ENCODE measurements at regions not wholly inside any gene's neighbourhood (a gene's known extent, or its start where the extent isn't known, plus 50 kb on each side); places are given as distances from the start of the nearest gene placed in this dataset.

- TF ChIP-seq CTCF (IDR thresholded peaks at IDR 0.05; ENCODE audit: insufficient read depth, low read depth, low read length): no peak
- CTCF ChIA-PET: no interaction called here
- H3K36me3 ChIP-seq (ENCODE audit: control insufficient read depth, insufficient read depth, low read length): no peaks in the 10 kb centered on the region
- no peaks in the 10 kb centered on the region for H3K27me3 ChIP-seq (ENCODE audit: control insufficient read depth, insufficient read depth, low read length)
- DNase-seq (ENCODE audit: low read depth): no peak
- no peak overlapping the region for H3K4me3 ChIP-seq (ENCODE audit: low read depth, low read length)
- POLR2A ChIA-PET: no interaction called here
These were observed 114.4 kb downstream of the AASDH start for GRCh38 chr4:56272927-56273326.

- TF ChIP-seq CTCF (IDR thresholded peaks at IDR 0.05; ENCODE audit: insufficient read depth, low read depth, low read length): no peak
- POLR2A ChIA-PET: no interaction called here
- CTCF ChIA-PET: no interaction called here
- no peaks in the 10 kb centered on the region for H3K27me3 ChIP-seq (ENCODE audit: control insufficient read depth, insufficient read depth, low read length)
- H3K36me3 ChIP-seq (ENCODE audit: control insufficient read depth, insufficient read depth, low read length): no peaks in the 10 kb centered on the region
- no peak for DNase-seq (ENCODE audit: low read depth)
- H3K4me3 ChIP-seq (ENCODE audit: low read depth, low read length): no peak overlapping the region
These were observed 115.3 kb downstream of the AASDH start for GRCh38 chr4:56272003-56272402.

GRCh38 chr4:56271131-56271530 lies 116.2 kb downstream of the AASDH start:
- no peak for TF ChIP-seq CTCF (IDR thresholded peaks at IDR 0.05; ENCODE audit: insufficient read depth, low read depth, low read length)
- Histone ChIP-seq H3K4me3 (ENCODE audit: low read depth, low read length) (no peak overlapping the region), H3K36me3 (ENCODE audit: control insufficient read depth, insufficient read depth, low read length) (no peaks in the 10 kb centered on the region), H3K27me3 (ENCODE audit: control insufficient read depth, insufficient read depth, low read length) (no peaks in the 10 kb centered on the region)
- ChIA-PET CTCF (interaction anchor here (0.6 kb wide), 1 partner anchor 1699 kb away, joined by 3 read pairs; no protein-coding TSS in a partner anchor), POLR2A (no interaction called here)
- DNase-seq (ENCODE audit: low read depth): no peak

GRCh38 chr4:56267558-56267957 lies 119.7 kb downstream of the AASDH start:
- Histone ChIP-seq H3K4me3 (ENCODE audit: low read depth, low read length) (no peak overlapping the region), H3K27me3 (ENCODE audit: control insufficient read depth, insufficient read depth, low read length) (no peaks in the 10 kb centered on the region), H3K36me3 (ENCODE audit: control insufficient read depth, insufficient read depth, low read length) (no peaks in the 10 kb centered on the region)
- ChIA-PET CTCF (no interaction called here), POLR2A (no interaction called here)
- DNase-seq (ENCODE audit: low read depth): no peak
- no peak for TF ChIP-seq CTCF (IDR thresholded peaks at IDR 0.05; ENCODE audit: insufficient read depth, low read depth, low read length)

- ChIA-PET POLR2A (no interaction called here), CTCF (no interaction called here)
- TF ChIP-seq CTCF (IDR thresholded peaks at IDR 0.05; ENCODE audit: insufficient read depth, low read depth, low read length): no peak
- DNase-seq (ENCODE audit: low read depth): no peak
- no peaks in the 10 kb centered on the region for H3K27me3 ChIP-seq (ENCODE audit: control insufficient read depth, insufficient read depth, low read length)
- no peaks in the 10 kb centered on the region for H3K36me3 ChIP-seq (ENCODE audit: control insufficient read depth, insufficient read depth, low read length)
- H3K4me3 ChIP-seq (ENCODE audit: low read depth, low read length): no peak overlapping the region
These were observed 122.4 kb downstream of the AASDH start for GRCh38 chr4:56264873-56265272.

Data from BJ (cell line).